ENCODE measurements at regions not wholly inside any gene's neighbourhood (a gene's known extent, or its start where the extent isn't known, plus 50 kb on each side); places are given as distances from the start of the nearest gene placed in this dataset.

DNA sequence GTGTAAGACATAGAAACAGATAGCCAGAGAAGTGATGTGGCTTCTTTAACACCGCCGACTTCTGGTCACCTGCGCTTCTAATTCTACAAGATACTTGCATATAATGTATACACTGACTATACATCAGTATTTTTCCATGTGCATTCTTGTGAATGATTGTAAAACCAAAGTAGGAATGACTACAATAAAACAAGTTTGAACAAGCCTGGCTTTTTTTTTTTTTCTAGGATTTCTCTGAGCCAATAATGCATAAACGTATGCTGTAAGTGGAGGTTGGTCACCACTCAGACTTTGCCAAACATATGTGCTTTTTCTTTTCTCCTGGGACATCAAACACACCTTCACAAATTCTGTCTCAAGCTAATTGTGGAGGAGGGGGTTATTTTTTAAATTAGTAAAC, 237.8 kb upstream of the KIRREL3 start:
- CTCF ChIA-PET: no interaction called here
- intact Hi-C loops (cut with micrococcal nuclease): no loop called here
- POLR2A ChIA-PET: no interaction called here
- no peaks in the 10 kb centered on the region for H3K36me3 ChIP-seq (ENCODE audit: control insufficient read depth in 2 of 3, insufficient read depth in 3 of 3, low read length in 3 of 3)
- H3K27ac Mint-ChIP-seq: no peak overlapping the region
- H3K4me3 ChIP-seq (ENCODE audit: low read length): no peak overlapping the region
- H3K9me3 ChIP-seq (ENCODE audit: control insufficient read depth in 2 of 3, low read length in 3 of 3): no peaks in the 10 kb centered on the region
- no peaks in the 10 kb centered on the region for H3K27me3 ChIP-seq (ENCODE audit: control insufficient read depth in 2 of 2, insufficient read depth in 2 of 2, low read length in 2 of 2)
- no peak overlapping the region for H3K27ac ChIP-seq (ENCODE audit: low read depth, low read length)
- no peak overlapping the region for H3K4me3 Mint-ChIP-seq
- ATAC-seq: no peak
- no peak for DNase-seq
- H3K36me3 Mint-ChIP-seq: no peaks in the 10 kb centered on the region
- H3K9me3 Mint-ChIP-seq: peaks cover 0 to 4% (median 0%) of the 10 kb centered on the region in 11 donors
- H3K4me1 ChIP-seq (ENCODE audit: control insufficient read depth in 2 of 2, insufficient read depth in 2 of 2, low read length in 2 of 2): no peaks in the 10 kb centered on the region
- H3K4me1 Mint-ChIP-seq: no peaks in the 10 kb centered on the region
- peaks cover 0 to 12% (median 0%) of the 10 kb centered on the region in 5 donors for H3K27me3 Mint-ChIP-seq

DNA sequence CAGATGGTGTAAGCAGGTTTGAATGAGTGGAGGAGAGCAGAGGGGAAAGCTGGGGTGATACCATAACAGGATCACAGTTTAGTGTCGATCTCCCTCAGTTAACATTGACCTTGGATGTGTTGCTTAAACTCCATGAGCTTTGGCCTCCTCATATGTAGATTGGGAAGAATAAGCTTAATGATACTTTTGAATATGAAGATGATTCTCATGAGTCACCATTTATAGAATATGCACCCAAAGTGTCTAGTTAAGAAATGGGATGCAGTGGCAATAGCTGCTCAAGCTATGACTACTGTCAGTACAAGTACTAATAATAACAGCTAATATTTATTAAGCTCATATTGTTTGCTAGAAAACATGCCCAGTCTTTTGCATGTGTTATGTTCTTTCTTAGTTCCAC, 236.2 kb upstream of the KIRREL3 start:
- Histone ChIP-seq H3K36me3 (ENCODE audit: control insufficient read depth in 2 of 3, insufficient read depth in 3 of 3, low read length in 3 of 3) (no peaks in the 10 kb centered on the region), H3K27me3 (ENCODE audit: control insufficient read depth in 2 of 2, insufficient read depth in 2 of 2, low read length in 2 of 2) (no peaks in the 10 kb centered on the region), H3K9me3 (ENCODE audit: control insufficient read depth in 2 of 3, low read length in 3 of 3) (no peaks in the 10 kb centered on the region), H3K4me3 (ENCODE audit: low read length) (no peak overlapping the region), H3K27ac (ENCODE audit: low read depth, low read length) (no peak overlapping the region), H3K4me1 (ENCODE audit: control insufficient read depth in 2 of 2, insufficient read depth in 2 of 2, low read length in 2 of 2) (no peaks in the 10 kb centered on the region)
- Mint-ChIP-seq H3K9me3 (peaks cover 0 to 4% (median 0%) of the 10 kb centered on the region in 11 donors), H3K27ac (no peak overlapping the region), H3K4me1 (no peaks in the 10 kb centered on the region), H3K27me3 (peaks cover 0 to 17% (median 0%) of the 10 kb centered on the region in 5 donors), H3K36me3 (no peaks in the 10 kb centered on the region), H3K4me3 (no peak overlapping the region)
- DNase-seq: no peak
- POLR2A ChIA-PET: no interaction called here
- CTCF ChIA-PET: no interaction called here
- intact Hi-C loops (cut with micrococcal nuclease): no loop called here
- ATAC-seq: no peak

DNA sequence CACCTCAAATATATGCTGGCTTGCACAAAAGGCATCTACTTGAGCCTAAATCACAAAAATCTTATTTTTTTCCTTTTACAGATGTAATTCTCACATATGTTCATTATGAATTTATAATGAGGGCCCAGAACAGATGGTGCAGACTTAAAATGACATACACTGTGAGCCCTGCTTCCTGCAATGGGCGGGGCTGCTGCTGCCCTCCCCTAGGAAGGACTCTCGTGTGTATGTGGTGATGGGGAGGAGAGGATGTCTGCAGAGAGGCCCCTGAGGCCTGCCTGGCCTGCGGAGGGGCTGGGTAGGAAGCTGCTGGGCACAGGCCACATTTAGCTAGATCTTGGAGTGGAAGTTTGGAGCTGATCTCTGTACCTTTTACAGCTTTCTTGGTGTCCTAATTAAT, 233.4 kb upstream of the KIRREL3 start:
- DNase-seq (no peak), ATAC-seq (no peak)
- Mint-ChIP-seq H3K27me3 (peaks cover 0 to 17% (median 5%) of the 10 kb centered on the region in 5 donors), H3K9me3 (peaks cover 0 to 8% (median 0%) of the 10 kb centered on the region in 11 donors), H3K4me1 (no peaks in the 10 kb centered on the region), H3K4me3 (no peak overlapping the region), H3K36me3 (no peaks in the 10 kb centered on the region), H3K27ac (no peak overlapping the region)
- H3K4me3 ChIP-seq (ENCODE audit: low read length): no peak overlapping the region
- ChIA-PET CTCF (no interaction called here), POLR2A (no interaction called here)
- no peaks in the 10 kb centered on the region for H3K4me1 ChIP-seq (ENCODE audit: control insufficient read depth in 2 of 2, insufficient read depth in 2 of 2, low read length in 2 of 2)
- H3K27me3 ChIP-seq (ENCODE audit: control insufficient read depth in 2 of 2, insufficient read depth in 2 of 2, low read length in 2 of 2): no peaks in the 10 kb centered on the region
- H3K36me3 ChIP-seq (ENCODE audit: control insufficient read depth in 2 of 3, insufficient read depth in 3 of 3, low read length in 3 of 3): no peaks in the 10 kb centered on the region
- no peaks in the 10 kb centered on the region for H3K9me3 ChIP-seq (ENCODE audit: control insufficient read depth in 2 of 3, low read length in 3 of 3)
- H3K27ac ChIP-seq (ENCODE audit: low read depth, low read length): no peak overlapping the region
- intact Hi-C loops (cut with micrococcal nuclease): no loop called here

DNA sequence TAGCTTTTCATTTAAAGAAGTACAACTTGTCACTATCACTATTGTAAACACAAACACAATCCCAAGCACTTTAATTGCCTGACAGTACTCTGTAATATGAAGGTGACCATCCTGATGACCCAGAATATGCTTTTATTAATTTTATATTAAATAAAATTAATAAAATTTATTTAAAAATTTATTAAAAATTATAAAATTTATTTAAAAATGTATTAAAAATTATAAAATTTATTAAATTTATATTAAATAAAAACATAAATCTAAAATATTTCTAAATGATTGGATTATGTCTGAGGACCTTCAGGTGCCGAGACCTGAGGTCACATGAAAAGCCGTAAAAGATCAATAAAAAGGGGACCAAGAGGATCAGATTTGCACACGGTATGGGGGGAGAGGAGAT, 229.8 kb upstream of the KIRREL3 start:
- ChIA-PET CTCF (no interaction called here), POLR2A (no interaction called here)
- Histone ChIP-seq H3K27ac (ENCODE audit: low read depth, low read length) (no peak overlapping the region), H3K36me3 (ENCODE audit: control insufficient read depth in 2 of 3, insufficient read depth in 3 of 3, low read length in 3 of 3) (no peaks in the 10 kb centered on the region), H3K4me1 (ENCODE audit: control insufficient read depth in 2 of 2, insufficient read depth in 2 of 2, low read length in 2 of 2) (no peaks in the 10 kb centered on the region), H3K27me3 (ENCODE audit: control insufficient read depth in 2 of 2, insufficient read depth in 2 of 2, low read length in 2 of 2) (no peaks in the 10 kb centered on the region), H3K9me3 (ENCODE audit: control insufficient read depth in 2 of 3, low read length in 3 of 3) (no peaks in the 10 kb centered on the region), H3K4me3 (ENCODE audit: low read length) (no peak overlapping the region)
- ATAC-seq (no peak), DNase-seq (no peak)
- no peak overlapping the region for H3K4me3 Mint-ChIP-seq
- intact Hi-C loops (cut with micrococcal nuclease): no loop called here
- no peak overlapping the region for H3K27ac Mint-ChIP-seq
- H3K4me1 Mint-ChIP-seq: no peaks in the 10 kb centered on the region
- no peaks in the 10 kb centered on the region for H3K36me3 Mint-ChIP-seq
- H3K27me3 Mint-ChIP-seq: peaks cover 0 to 17% (median 5%) of the 10 kb centered on the region in 5 donors
- H3K9me3 Mint-ChIP-seq: peaks cover 0 to 8% (median 0%) of the 10 kb centered on the region in 11 donors

DNA sequence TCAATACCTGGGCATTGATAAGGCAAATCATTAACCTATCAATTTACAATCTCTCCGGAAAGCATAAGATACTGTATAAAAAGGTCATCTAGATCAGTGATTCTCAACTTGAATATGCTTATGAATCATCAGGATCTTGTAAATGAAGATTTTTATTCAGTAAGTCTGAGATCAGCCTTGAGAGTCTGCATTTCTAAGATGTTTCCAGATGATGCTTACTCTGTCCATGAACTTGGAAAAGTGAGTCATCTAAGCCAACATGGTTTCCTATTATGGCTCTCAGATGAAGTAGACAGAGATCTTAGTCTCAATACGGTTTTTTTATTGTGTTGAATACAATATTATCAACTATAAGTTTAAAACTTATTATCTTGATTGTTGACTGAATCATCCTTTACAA, 226.4 kb upstream of the KIRREL3 start:
- peaks cover 0 to 13% (median 0%) of the 10 kb centered on the region in 11 donors for H3K9me3 Mint-ChIP-seq
- ATAC-seq: no peak
- no peaks in the 10 kb centered on the region for H3K9me3 ChIP-seq (ENCODE audit: control insufficient read depth in 2 of 3, low read length in 3 of 3)
- no peak overlapping the region for H3K4me3 Mint-ChIP-seq
- CTCF ChIA-PET: no interaction called here
- H3K4me1 Mint-ChIP-seq: no peaks in the 10 kb centered on the region
- intact Hi-C loops (cut with micrococcal nuclease): no loop called here
- no peaks in the 10 kb centered on the region for H3K4me1 ChIP-seq (ENCODE audit: control insufficient read depth in 2 of 2, insufficient read depth in 2 of 2, low read length in 2 of 2)
- H3K27me3 Mint-ChIP-seq: peaks cover 0 to 10% (median 4%) of the 10 kb centered on the region in 5 donors
- H3K36me3 Mint-ChIP-seq: no peaks in the 10 kb centered on the region
- H3K27me3 ChIP-seq (ENCODE audit: control insufficient read depth in 2 of 2, insufficient read depth in 2 of 2, low read length in 2 of 2): no peaks in the 10 kb centered on the region
- no peak for DNase-seq
- POLR2A ChIA-PET: no interaction called here
- H3K27ac ChIP-seq (ENCODE audit: low read depth, low read length): no peak overlapping the region
- no peak overlapping the region for H3K27ac Mint-ChIP-seq
- no peaks in the 10 kb centered on the region for H3K36me3 ChIP-seq (ENCODE audit: control insufficient read depth in 2 of 3, insufficient read depth in 3 of 3, low read length in 3 of 3)
- no peak overlapping the region for H3K4me3 ChIP-seq (ENCODE audit: low read length)

DNA sequence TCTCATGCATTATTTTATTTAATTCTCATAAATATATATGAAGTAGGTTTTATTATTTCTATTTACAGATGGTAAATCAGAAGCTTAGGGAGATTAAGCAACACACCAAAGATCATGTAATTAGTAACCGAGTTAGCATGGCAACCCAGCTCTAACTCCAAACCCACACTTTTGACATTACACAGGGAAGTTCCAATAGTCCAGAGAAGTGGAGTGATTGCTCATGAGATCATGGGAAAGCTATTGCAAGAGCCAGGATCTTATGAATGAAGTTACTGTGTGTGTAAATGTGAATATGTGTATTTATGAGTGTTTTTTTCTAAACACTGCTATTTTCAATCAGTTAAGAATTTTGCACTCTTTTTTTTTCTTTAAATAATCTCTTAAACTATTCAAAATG, 225.8 kb upstream of the KIRREL3 start:
- Mint-ChIP-seq H3K9me3 (peaks cover 0 to 13% (median 0%) of the 10 kb centered on the region in 11 donors), H3K4me1 (no peaks in the 10 kb centered on the region), H3K27ac (no peak overlapping the region), H3K4me3 (no peak overlapping the region), H3K36me3 (no peaks in the 10 kb centered on the region), H3K27me3 (peaks cover 0 to 10% (median 4%) of the 10 kb centered on the region in 5 donors)
- ATAC-seq (no peak), DNase-seq (no peak)
- no peaks in the 10 kb centered on the region for H3K9me3 ChIP-seq (ENCODE audit: control insufficient read depth in 2 of 3, low read length in 3 of 3)
- H3K4me1 ChIP-seq (ENCODE audit: control insufficient read depth in 2 of 2, insufficient read depth in 2 of 2, low read length in 2 of 2): no peaks in the 10 kb centered on the region
- no peak overlapping the region for H3K4me3 ChIP-seq (ENCODE audit: low read length)
- H3K27ac ChIP-seq (ENCODE audit: low read depth, low read length): no peak overlapping the region
- H3K27me3 ChIP-seq (ENCODE audit: control insufficient read depth in 2 of 2, insufficient read depth in 2 of 2, low read length in 2 of 2): no peaks in the 10 kb centered on the region
- no peaks in the 10 kb centered on the region for H3K36me3 ChIP-seq (ENCODE audit: control insufficient read depth in 2 of 3, insufficient read depth in 3 of 3, low read length in 3 of 3)
- intact Hi-C loops (cut with micrococcal nuclease): no loop called here
- ChIA-PET CTCF (no interaction called here), POLR2A (no interaction called here)

DNA sequence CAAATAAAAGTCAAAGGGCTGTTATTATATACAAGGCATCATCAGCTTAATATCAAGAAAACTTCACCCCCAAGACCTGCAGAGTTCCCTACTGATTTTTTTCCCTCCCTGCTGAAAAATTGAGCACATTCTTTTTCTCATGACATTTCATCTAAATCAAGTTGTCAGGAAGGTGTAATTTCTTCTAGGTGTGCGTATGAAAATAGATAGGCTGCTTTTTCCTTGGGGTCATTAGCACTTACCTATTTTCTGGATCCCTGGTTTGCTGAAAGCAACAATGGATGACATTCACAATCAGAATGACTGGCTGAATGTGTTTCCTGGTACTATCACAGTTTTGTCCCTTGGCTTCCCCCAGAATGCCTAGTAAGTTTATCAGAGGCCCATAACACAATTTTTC, 225.0 kb upstream of the KIRREL3 start:
- ATAC-seq (no peak), DNase-seq (no peak)
- no peak overlapping the region for H3K4me3 ChIP-seq (ENCODE audit: low read length)
- POLR2A ChIA-PET: no interaction called here
- Mint-ChIP-seq H3K4me3 (no peak overlapping the region), H3K36me3 (no peaks in the 10 kb centered on the region), H3K27me3 (peaks cover 0 to 10% (median 4%) of the 10 kb centered on the region in 5 donors), H3K4me1 (no peaks in the 10 kb centered on the region), H3K9me3 (peaks cover 0 to 13% (median 0%) of the 10 kb centered on the region in 11 donors), H3K27ac (no peak overlapping the region)
- no peaks in the 10 kb centered on the region for H3K36me3 ChIP-seq (ENCODE audit: control insufficient read depth in 2 of 3, insufficient read depth in 3 of 3, low read length in 3 of 3)
- intact Hi-C loops (cut with micrococcal nuclease): no loop called here
- CTCF ChIA-PET: no interaction called here
- no peaks in the 10 kb centered on the region for H3K9me3 ChIP-seq (ENCODE audit: control insufficient read depth in 2 of 3, low read length in 3 of 3)
- H3K27ac ChIP-seq (ENCODE audit: low read depth, low read length): no peak overlapping the region
- H3K4me1 ChIP-seq (ENCODE audit: control insufficient read depth in 2 of 2, insufficient read depth in 2 of 2, low read length in 2 of 2): no peaks in the 10 kb centered on the region
- no peaks in the 10 kb centered on the region for H3K27me3 ChIP-seq (ENCODE audit: control insufficient read depth in 2 of 2, insufficient read depth in 2 of 2, low read length in 2 of 2)

All from naive thymus-derived CD4-positive, alpha-beta T cell (primary cell).